ELR (cell line): ENCODE measurements at regions not wholly inside any gene's neighbourhood (a gene's known extent, or its start where the extent isn't known, plus 50 kb on each side); places are given as distances from the start of the nearest gene placed in this dataset.
"Not testable (repeated sequence)": the region's sequence is repeated elsewhere in the genome, so short reads cannot be mapped to it uniquely, and the experiment has no call there.

Experiments
- DNase-seq: peaks from one replicate; pipeline ENCODE4 v3.0.0-alpha.2; 2015; ENCODE audit warnings: low read depth

- DNase-seq = no peak
These were observed 83.2 kb upstream of the MAP3K1 start for GRCh38 chr5:56732121-56732520.

- not testable (repeated sequence) for DNase-seq
These were observed 83.9 kb upstream of the MAP3K1 start for GRCh38 chr5:56731473-56731872.

- no peak for DNase-seq
These were observed 85.9 kb upstream of the MAP3K1 start for GRCh38 chr5:56729488-56729887.

DNA sequence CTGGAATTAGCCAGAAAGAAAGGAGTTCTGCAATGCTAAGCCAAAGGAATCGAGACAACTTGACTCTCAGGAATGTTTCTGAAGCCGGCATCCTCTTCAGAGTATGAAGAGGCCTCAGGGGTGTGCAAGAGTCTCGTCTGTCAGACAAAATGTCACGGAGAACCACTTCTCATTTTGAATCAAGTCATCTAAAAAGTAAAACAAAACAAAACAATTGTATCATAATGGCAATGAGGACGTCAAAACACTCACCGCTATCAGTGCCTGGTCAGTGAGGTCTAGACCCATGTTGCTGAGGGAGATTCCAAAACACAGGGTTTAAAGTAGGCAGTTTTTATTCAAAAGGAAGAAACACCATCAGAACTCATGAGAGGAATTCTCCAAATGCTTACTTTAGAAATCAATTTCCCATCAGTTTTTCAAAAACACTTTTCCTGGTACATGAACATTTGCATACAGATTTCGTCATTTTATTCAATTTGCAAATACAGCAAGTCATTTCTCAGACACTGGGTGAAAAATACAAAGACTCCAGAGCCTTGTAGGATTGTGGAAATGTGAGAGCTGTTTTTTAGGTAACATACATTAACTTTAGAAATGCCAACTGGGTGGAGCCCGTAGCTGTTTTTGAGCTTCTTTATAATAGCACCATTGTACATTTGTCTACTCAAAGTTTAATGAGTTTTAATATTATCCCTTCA is 89.5 kb upstream of the MAP3K1 start:
- no peak for DNase-seq

DNA sequence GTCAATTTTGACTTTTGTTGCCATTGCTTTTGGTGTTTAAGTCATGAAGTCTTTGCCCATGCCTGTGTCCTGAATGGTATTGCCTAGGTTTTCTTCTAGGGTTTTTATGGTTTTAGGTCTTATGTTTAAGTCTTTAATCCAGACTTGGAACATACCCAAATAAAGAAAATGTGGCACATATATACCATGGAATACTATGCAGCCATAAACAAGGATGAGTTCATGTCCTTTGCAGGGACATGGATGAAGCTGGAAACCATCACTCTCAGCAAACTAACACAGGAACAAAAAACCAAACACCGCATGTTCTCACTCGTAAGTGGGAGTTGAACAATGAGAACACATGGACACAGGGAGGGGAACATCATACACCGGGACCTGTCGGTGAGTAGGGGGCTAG is 90.5 kb upstream of the MAP3K1 start:
- DNase-seq = not testable (repeated sequence)

GRCh38 chr5:56722317-56722716 is 93.0 kb upstream of the MAP3K1 start:
- no peak for DNase-seq

- DNase-seq = no peak
These were observed 97.9 kb upstream of the MAP3K1 start for GRCh38 chr5:56717253-56717987.

GRCh38 chr5:56715986-56716385 is 99.4 kb upstream of the MAP3K1 start:
- DNase-seq = no peak

DNA sequence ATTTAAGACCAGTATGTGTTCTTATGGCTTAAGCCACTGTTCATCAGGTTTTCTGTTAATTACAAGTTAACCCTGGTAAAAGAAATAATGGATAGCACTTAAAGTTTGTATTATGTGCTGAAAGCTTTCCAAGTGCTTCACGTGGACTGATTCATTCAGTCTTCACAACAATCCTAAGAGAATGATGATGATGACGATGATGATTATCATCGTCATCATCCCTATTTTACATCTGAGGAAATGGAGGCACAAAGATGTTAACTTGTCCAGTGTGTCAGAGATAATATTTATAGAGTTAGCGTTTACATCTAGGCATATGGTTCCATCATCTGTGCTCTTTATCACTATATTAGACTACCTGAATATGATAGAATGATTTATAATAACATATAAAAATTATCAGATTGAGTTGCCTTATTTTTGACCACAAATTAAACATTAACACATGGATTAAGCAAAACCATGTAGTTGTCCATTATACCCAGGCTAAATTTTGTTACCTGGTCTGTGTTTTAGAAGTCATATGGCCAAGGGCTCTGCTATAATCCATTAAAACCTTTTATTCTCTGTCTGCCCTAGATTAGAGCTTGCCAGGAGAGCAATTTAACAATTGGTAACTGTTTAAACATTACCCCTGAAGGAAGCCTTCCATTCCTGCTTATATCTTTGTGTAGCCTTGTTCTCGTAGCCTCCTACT is 102.3 kb upstream of the MAP3K1 start:
- no peak for DNase-seq

DNA sequence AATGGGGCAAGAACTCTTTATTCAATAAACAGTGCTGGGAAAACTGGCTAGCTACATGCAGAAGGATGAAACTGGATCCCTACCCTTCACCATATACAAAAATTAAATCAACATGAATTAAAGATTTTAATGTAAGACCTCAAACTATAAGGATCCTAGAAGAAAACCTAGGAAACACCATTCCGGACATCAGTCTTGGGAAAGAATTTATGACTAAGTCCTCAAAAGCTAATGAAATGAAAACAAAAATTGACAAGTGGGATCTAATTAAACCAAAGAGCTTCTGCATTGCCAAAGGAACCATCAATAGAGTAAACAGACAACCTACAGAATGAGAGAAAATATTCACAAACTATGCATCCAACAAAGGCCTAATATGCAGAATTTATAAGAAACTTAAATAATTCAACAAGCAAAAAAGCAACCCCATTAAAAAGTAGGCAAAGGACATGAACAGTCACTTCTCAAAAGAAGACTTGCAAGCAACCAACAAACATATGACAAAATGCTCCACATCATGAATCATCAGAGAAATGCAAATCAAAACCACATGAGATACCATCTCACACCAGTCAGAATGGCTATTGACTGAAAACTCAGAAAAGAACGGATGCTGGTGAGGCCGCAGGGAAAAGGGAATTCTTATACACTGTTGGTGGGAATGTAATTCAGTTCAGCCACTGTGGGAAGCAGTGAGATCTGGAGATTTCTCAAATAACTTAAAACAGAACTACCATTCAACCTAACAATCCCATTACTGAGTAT is 104.3 kb upstream of the MAP3K1 start:
- DNase-seq = peak; percentile 83

DNA sequence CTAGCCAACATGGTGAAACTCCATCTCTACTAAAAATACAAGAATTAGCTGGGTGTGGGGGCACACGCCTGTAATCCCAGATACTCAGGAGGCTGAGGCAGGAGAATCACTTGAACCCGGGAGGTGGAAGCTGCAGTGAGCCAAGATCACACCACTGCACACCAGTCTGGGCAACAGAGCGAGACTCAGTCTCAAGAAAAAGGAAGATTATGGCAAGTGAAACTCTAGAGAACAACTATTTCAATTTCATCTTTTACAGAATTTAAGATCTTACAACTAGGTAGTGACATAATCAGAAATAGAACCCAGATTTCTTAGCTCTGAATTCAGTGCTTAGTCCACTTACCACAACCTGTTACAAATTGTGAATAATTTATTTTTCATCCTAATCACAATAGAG is 108.8 kb upstream of the MAP3K1 start:
- DNase-seq = no peak

- no peak for DNase-seq
These were observed 110.1 kb upstream of the MAP3K1 start for GRCh38 chr5:56705217-56705616.

DNA sequence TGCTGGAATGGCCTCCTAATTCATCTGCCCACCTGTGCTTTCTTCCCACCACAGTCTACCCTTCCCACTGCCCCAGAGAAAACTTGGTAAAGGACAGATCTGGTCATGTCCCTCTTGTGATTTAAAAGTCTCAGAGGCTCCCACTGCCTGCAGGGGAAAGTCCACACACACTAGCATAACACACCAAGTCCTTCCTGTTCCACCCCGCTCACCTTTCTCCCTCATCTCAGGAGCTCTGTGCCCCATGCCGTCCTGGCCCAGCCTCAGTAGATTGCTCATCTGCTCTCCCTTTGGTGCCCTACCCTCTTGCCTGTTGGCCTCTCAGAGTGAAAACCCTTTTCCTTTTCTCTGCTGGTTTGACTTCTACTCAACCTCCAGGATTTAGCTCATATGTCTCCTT is 111.4 kb upstream of the MAP3K1 start:
- DNase-seq = no peak

DNA sequence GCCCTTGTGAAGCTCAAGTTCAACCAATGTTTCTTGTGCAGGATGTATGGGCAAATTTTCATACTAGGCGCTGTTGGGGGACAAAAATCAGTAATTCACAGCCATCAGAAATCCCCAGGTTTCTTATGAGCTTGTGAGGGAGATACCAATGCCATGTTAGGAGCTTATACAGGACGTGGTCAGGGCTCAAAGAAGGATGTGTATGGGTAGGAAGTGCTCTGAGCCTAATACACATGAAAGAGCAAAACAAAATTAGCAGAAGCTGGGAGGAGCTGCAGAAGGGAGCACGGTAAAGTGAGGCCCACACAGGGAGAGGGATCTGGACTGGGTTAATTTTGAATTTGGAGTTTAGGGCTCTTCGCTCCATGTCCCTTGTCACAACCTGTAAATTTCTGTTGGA is 114.6 kb upstream of the MAP3K1 start:
- no peak for DNase-seq

- DNase-seq = no peak
These were observed 115.8 kb upstream of the MAP3K1 start for GRCh38 chr5:56699538-56699937.

DNA sequence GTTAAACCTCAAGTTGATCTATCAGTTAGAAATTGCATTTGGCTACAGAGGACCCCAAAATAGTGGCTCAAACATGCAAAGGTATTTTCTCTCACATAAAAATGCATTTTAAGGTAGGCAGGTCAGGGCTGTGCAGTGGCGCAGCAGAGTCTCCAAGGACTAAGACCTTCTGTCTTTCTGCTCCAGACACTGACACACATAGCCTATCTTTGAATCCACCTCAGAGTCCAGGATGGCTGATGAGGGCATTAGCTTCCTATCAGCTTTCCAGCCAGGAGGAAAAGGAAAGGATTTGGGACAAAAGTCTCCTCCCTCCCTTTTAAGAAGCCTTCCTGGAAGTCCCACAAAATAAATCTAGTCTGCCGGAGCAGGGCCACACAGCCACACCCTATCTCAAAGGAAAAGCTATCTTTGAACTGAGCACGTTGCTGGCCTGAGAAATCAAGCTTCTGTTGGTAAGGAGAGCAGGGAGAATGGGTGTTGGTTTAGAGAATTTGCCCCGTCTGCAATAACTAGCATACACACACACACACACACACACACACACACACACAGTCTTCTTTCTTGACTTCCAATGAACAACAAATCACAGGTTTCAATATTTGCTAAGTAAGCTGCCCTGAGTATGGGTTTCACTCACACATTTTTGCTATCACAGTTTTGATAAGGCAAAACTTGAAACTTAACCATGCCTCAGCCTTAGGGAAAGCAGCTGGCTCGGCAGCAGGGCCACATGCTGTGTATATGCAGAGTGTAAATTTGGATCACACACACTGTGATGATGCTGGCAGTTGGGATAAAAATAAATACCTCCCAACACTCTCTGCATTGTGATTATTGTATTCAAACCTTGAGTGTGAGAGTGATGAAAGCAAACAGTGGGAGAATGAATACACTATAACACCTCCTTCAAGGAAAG is 116.6 kb upstream of the MAP3K1 start:
- no peak for DNase-seq

- DNase-seq = no peak
These were observed 118.4 kb upstream of the MAP3K1 start for GRCh38 chr5:56696900-56697299.

GRCh38 chr5:56693220-56693579 is 122.1 kb upstream of the MAP3K1 start:
- DNase-seq = no peak

- no peak for DNase-seq
These were observed 122.8 kb upstream of the MAP3K1 start for GRCh38 chr5:56692359-56693219.

GRCh38 chr5:56688402-56688801 is 126.9 kb upstream of the MAP3K1 start:
- no peak for DNase-seq
